ENCODE measurements at regions not wholly inside any gene's neighbourhood (a gene's known extent, or its start where the extent isn't known, plus 50 kb on each side); places are given as distances from the start of the nearest gene placed in this dataset.

DNA sequence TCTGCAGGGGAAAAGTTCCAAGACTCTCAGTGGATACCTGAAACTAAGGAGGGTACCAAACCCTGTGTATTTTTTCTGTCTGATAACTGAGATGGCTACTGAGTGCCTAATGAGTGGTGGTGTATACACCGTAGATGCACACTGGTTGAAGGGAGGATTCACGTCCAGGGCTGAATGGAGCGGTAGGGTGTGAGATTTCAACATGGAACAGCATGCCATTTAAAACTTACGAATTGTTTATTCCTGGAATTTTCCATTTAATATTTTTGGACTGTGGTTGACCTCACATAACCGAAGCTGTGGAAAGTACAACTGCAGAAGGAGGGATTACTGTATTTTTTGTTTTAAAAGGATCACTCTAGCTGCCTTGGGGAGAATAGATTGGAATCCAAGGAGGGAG is 322.5 kb upstream of the SORL1-AS1 start:
- Mint-ChIP-seq H3K9me3 (ENCODE audit: low read depth) (no peaks in the 10 kb centered on the region), H3K27ac (no peak overlapping the region), H3K4me3 (ENCODE audit: low read depth) (no peak overlapping the region), H3K4me1 (ENCODE audit: low read depth) (peaks cover 6% of the 10 kb centered on the region), H3K27me3 (no peaks in the 10 kb centered on the region), H3K36me3 (ENCODE audit: insufficient read depth) (no peaks in the 10 kb centered on the region)
- TF ChIP-seq, protein P1, sequence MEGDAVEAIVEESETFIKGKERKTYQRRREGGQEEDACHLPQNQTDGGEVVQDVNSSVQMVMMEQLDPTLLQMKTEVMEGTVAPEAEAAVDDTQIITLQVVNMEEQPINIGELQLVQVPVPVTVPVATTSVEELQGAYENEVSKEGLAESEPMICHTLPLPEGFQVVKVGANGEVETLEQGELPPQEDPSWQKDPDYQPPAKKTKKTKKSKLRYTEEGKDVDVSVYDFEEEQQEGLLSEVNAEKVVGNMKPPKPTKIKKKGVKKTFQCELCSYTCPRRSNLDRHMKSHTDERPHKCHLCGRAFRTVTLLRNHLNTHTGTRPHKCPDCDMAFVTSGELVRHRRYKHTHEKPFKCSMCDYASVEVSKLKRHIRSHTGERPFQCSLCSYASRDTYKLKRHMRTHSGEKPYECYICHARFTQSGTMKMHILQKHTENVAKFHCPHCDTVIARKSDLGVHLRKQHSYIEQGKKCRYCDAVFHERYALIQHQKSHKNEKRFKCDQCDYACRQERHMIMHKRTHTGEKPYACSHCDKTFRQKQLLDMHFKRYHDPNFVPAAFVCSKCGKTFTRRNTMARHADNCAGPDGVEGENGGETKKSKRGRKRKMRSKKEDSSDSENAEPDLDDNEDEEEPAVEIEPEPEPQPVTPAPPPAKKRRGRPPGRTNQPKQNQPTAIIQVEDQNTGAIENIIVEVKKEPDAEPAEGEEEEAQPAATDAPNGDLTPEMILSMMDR (IDR thresholded peaks at IDR 0.05; ENCODE audit: unreplicated experiment), result no peak
- no peak for DNase-seq (ENCODE audit: low spot score, unreplicated experiment)

DNA sequence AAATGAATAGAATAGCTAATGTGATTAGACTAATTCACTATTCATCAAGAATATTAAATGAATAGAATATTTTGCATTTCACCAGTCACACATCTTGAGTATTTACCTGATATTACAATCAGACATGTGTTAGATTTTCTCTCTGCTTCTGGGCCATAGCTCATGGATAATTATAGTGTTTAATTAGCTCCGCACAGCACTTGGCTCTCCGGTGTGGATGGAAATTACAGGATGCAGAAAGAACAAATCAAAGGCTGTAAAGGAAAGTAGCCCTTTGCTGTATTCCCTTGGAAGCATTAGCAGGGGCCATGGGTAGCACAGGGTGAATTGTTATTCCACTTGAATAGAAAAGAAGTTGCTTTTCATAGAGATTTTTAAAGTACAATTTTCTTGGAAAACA is 320.3 kb upstream of the SORL1-AS1 start:
- H3K27me3 Mint-ChIP-seq, result no peaks in the 10 kb centered on the region
- H3K36me3 Mint-ChIP-seq (ENCODE audit: insufficient read depth), result no peaks in the 10 kb centered on the region
- TF ChIP-seq, protein P1 (IDR thresholded peaks at IDR 0.05; ENCODE audit: unreplicated experiment), result no peak
- DNase-seq (ENCODE audit: low spot score, unreplicated experiment), result no peak
- H3K4me3 Mint-ChIP-seq (ENCODE audit: low read depth), result no peak overlapping the region
- no peak overlapping the region for H3K27ac Mint-ChIP-seq
- H3K4me1 Mint-ChIP-seq (ENCODE audit: low read depth), result peaks cover 3% of the 10 kb centered on the region
- H3K9me3 Mint-ChIP-seq (ENCODE audit: low read depth), result no peaks in the 10 kb centered on the region

DNA sequence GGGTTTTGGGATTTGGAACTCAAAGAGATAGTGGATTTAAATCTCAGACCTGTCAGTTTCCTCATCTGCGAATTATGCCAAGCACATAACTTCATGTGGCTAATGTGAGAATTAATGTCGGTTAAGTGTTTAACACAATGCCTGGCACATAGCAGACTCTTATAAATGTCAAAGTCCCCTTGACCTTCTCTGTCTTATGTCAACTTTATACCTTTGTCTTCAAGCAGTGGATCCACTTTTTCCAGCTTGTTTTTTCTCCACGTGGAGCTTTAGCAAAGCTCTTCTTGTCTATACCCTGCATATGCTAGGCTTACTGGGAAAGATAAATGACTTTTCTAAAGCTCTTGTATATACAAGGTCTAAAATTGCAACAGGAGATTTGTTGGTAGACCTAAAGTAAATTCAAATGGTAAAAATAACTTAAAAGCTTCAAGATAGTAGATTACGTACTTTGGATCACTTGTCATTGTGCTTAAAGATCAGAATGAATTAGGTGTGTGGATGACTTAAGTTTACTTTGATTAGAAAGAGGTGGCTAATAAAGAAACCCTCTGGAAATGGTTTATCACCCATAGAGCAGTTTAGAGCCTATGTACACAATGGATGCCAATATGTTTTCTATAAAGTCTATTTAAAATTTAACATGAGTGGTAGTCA is 318.3 kb upstream of the SORL1-AS1 start:
- no peak overlapping the region for H3K4me3 Mint-ChIP-seq (ENCODE audit: low read depth)
- no peak for DNase-seq (ENCODE audit: low spot score, unreplicated experiment)
- no peaks in the 10 kb centered on the region for H3K9me3 Mint-ChIP-seq (ENCODE audit: low read depth)
- TF ChIP-seq, protein P1 (IDR thresholded peaks at IDR 0.05; ENCODE audit: unreplicated experiment), result no peak
- no peak overlapping the region for H3K27ac Mint-ChIP-seq
- H3K27me3 Mint-ChIP-seq, result peaks cover 4% of the 10 kb centered on the region
- peaks cover 2% of the 10 kb centered on the region for H3K4me1 Mint-ChIP-seq (ENCODE audit: low read depth)
- no peaks in the 10 kb centered on the region for H3K36me3 Mint-ChIP-seq (ENCODE audit: insufficient read depth)

DNA sequence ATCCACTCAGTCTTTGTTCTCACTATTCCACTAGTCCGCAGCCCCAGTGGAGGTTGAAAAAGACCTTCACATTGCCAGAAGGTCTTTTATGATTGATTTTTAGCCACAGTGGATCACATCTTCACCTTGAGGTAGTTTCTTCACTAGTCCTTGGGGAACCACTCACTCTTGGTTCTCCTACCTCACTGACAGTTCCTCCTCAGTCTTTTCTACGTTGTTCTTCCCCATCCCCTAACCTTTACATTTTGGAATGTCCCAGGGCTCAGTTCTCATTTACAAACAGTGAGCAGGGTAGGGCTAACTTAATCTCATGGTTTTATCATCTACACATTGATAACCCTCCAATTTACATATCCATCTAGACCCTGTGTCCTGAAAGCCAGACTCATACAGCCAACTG is 316.4 kb upstream of the SORL1-AS1 start:
- no peaks in the 10 kb centered on the region for H3K36me3 Mint-ChIP-seq (ENCODE audit: insufficient read depth)
- H3K4me3 Mint-ChIP-seq (ENCODE audit: low read depth), result no peak overlapping the region
- peaks cover 8% of the 10 kb centered on the region for H3K27me3 Mint-ChIP-seq
- H3K27ac Mint-ChIP-seq, result no peak overlapping the region
- H3K9me3 Mint-ChIP-seq (ENCODE audit: low read depth), result no peaks in the 10 kb centered on the region
- peaks cover 2% of the 10 kb centered on the region for H3K4me1 Mint-ChIP-seq (ENCODE audit: low read depth)
- TF ChIP-seq, protein P1 (IDR thresholded peaks at IDR 0.05; ENCODE audit: unreplicated experiment), result no peak
- DNase-seq (ENCODE audit: low spot score, unreplicated experiment), result no peak

DNA sequence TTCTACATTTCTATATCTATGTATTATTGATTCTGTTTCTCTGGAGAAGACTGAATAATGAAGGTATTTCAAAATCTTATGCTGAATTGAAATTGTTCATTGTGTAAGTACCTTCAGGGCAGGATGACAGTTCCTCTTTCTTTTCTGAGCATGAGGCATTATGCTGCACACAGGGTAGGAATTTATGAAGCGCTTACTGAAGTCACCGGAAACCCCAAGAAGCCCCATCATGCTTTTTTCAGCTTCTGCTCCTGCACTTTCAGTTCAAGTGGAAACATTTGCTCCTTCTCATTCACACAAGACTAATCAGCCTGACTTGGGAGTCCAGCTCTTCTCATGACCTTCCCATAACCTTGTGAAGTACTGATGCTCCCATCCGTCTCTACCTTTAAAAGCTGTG is 314.7 kb upstream of the SORL1-AS1 start:
- DNase-seq (ENCODE audit: low spot score, unreplicated experiment), result no peak
- peaks cover 11% of the 10 kb centered on the region for H3K27me3 Mint-ChIP-seq
- no peak overlapping the region for H3K4me3 Mint-ChIP-seq (ENCODE audit: low read depth)
- TF ChIP-seq, protein P1 (IDR thresholded peaks at IDR 0.05; ENCODE audit: unreplicated experiment), result no peak
- peaks cover 2% of the 10 kb centered on the region for H3K4me1 Mint-ChIP-seq (ENCODE audit: low read depth)
- H3K27ac Mint-ChIP-seq, result no peak overlapping the region
- H3K36me3 Mint-ChIP-seq (ENCODE audit: insufficient read depth), result no peaks in the 10 kb centered on the region
- no peaks in the 10 kb centered on the region for H3K9me3 Mint-ChIP-seq (ENCODE audit: low read depth)

All from progenitor cell of endocrine pancreas (in vitro differentiated cells).